IMR-90 (cell line): ENCODE measurements at regions not wholly inside any gene's neighbourhood (a gene's known extent, or its start where the extent isn't known, plus 50 kb on each side); places are given as distances from the start of the nearest gene placed in this dataset.
A peak's percentile ranks its signal among the peaks of the same experiment; 100 is the strongest.
"Not testable (repeated sequence)": the region's sequence is repeated elsewhere in the genome, so short reads cannot be mapped to it uniquely, and the experiment has no call there.

Experiments
- ATAC-seq: fragments of 200-7000 bp; cut with Tn5 transposase; 2 replicates; pipeline ENCODE4 v1.9.1; 2020; ENCODE audit warnings: low read depth, mild to moderate bottlenecking, moderate library complexity
- BruUV-seq: library from RNA; stranded (reverse); fragments of 400-500 nt; replicated peaks from 2 replicates; lab custom pipeline; 2021; lab: Mats Ljungman, UMichigan
- CTCF ChIA-PET: fragments of 300-600 bp; formaldehyde crosslinking; extraction: SDS; loops from one replicate; lab custom pipeline; 2021; ENCODE audit warnings: antibody characterized with exemption; lab: Yijun Ruan, JAX
- POLR2A ChIA-PET: fragments of 300-600 bp; sonication (Branson Sonifier 250); formaldehyde crosslinking; loops from one replicate; lab custom pipeline; 2022; ENCODE audit warnings: antibody characterized with exemption; ENCODE audit not compliant: unreplicated experiment; lab: Charles Lee
- DNase-seq: peaks from one replicate; pipeline ENCODE4 v3.0.0; 2013
- H2AFZ ChIP-seq: replicated peaks from 2 replicates; pipeline ENCODE3; 2013; ENCODE audit warnings: low read length, mild to moderate bottlenecking; ENCODE audit not compliant: poor library complexity
- H2AK5ac ChIP-seq: 2 replicates; pipeline ENCODE4 v1.6.1; 2013; ENCODE audit warnings: low read depth, low read length, inconsistent platforms
- H2AK9ac ChIP-seq: replicated peaks from 2 replicates; pipeline ENCODE3; 2013; ENCODE audit warnings: mild to moderate bottlenecking, low read depth, low read length, moderate library complexity; ENCODE audit not compliant: poor library complexity
- H2BK120ac ChIP-seq: 2 replicates; pipeline ENCODE4 v1.6.1; 2013; ENCODE audit warnings: low read depth, low read length, inconsistent platforms
- H2BK15ac ChIP-seq: 3 replicates; pipeline ENCODE4 v1.6.1; 2013; ENCODE audit warnings: low read depth, low read length, inconsistent platforms
- H2BK20ac ChIP-seq: 2 replicates; pipeline ENCODE4 v1.6.1; 2013; ENCODE audit warnings: low read depth, mild to moderate bottlenecking, inconsistent platforms, low read length, moderate library complexity
- H2BK5ac ChIP-seq: 2 replicates; pipeline ENCODE4 v1.6.1; 2013; ENCODE audit warnings: mild to moderate bottlenecking, low read depth, low read length, inconsistent platforms; ENCODE audit not compliant: poor library complexity, severe bottlenecking
- H3K14ac ChIP-seq: replicated peaks from 2 replicates; pipeline ENCODE4 v1.6.1; 2013; ENCODE audit warnings: low read depth, low read length, inconsistent platforms
- H3K18ac ChIP-seq: 2 replicates; pipeline ENCODE4 v1.6.1; 2013; ENCODE audit warnings: low read depth, low read length, control low read depth
- H3K23ac ChIP-seq: 2 replicates; pipeline ENCODE4 v1.6.1; 2013; ENCODE audit warnings: low read depth, low read length, inconsistent platforms
- H3K27ac ChIP-seq: 2 replicates; pipeline ENCODE4 v1.5.1; 2013; ENCODE audit warnings: mild to moderate bottlenecking, control low read depth, low read length; ENCODE audit not compliant: insufficient read depth
- H3K27me3 ChIP-seq: 2 replicates; pipeline ENCODE4 v1.6.1; 2013; ENCODE audit warnings: low read length; ENCODE audit not compliant: control insufficient read depth, insufficient read depth
- H3K36me3 ChIP-seq: 2 replicates; pipeline ENCODE4 v1.6.1; 2013; ENCODE audit warnings: low read length, mixed read lengths; ENCODE audit not compliant: control insufficient read depth, insufficient read depth
- H3K4ac ChIP-seq: 2 replicates; pipeline ENCODE4 v1.6.1; 2013; ENCODE audit warnings: low read depth, low read length, inconsistent platforms
- H3K4me1 ChIP-seq: 2 replicates; pipeline ENCODE4 v1.6.1; 2013; ENCODE audit warnings: low read length, mixed read lengths; ENCODE audit not compliant: control insufficient read depth, insufficient read depth
- H3K4me2 ChIP-seq: 2 replicates; pipeline ENCODE4 v1.6.1; 2013; ENCODE audit warnings: low read depth, mild to moderate bottlenecking, control low read depth, low read length, moderate library complexity
- H3K4me3 ChIP-seq: 2 replicates; pipeline ENCODE4 v1.5.1; 2013; ENCODE audit warnings: low read depth, mild to moderate bottlenecking, control low read depth, low read length, moderate library complexity; ENCODE audit not compliant: insufficient read depth
- H3K56ac ChIP-seq: 2 replicates; pipeline ENCODE4 v1.6.1; 2013; ENCODE audit warnings: low read length, inconsistent platforms; ENCODE audit not compliant: insufficient read depth; ENCODE audit errors: extremely low read depth
- H3K79me1 ChIP-seq, 2 experiments: 2 replicates each; pipeline ENCODE4 v1.6.1; 2013; ENCODE audit warnings: low read length in 2 of 2, inconsistent platforms in 1 of 2, low read depth in 1 of 2
- H3K9ac ChIP-seq: 2 replicates; pipeline ENCODE4 v1.6.1; 2013; ENCODE audit warnings: low read depth, low read length, control low read depth
- H3K9me1 ChIP-seq: 2 replicates; pipeline ENCODE4 v1.6.1; 2013; ENCODE audit warnings: low read length, inconsistent platforms; ENCODE audit not compliant: insufficient read depth
- H3K9me3 ChIP-seq: 2 replicates; pipeline ENCODE4 v1.6.1; 2013; ENCODE audit warnings: low read length; ENCODE audit not compliant: control insufficient read depth, insufficient read depth
- H4K20me1 ChIP-seq: 2 replicates; pipeline ENCODE4 v1.6.1; 2013; ENCODE audit warnings: low read length, inconsistent platforms; ENCODE audit not compliant: insufficient read depth
- H4K5ac ChIP-seq: 2 replicates; pipeline ENCODE4 v1.6.1; 2013; ENCODE audit warnings: mild to moderate bottlenecking, low read depth, low read length, control low read depth
- H4K8ac ChIP-seq, 2 experiments: 2 replicates each; pipeline ENCODE4 v1.6.1; 2013; ENCODE audit warnings: low read depth in 2 of 2, low read length in 2 of 2, control low read depth in 1 of 2, inconsistent platforms in 1 of 2
- H4K91ac ChIP-seq: 2 replicates; pipeline ENCODE4 v1.6.1; 2013; ENCODE audit warnings: low read depth, low read length, inconsistent platforms; ENCODE audit not compliant: insufficient read depth
- BHLHE40 ChIP-seq: fragments of 150-350 bp; IDR thresholded peaks from 2 replicates; pipeline ENCODE4 v1.6.1; 2016; ENCODE audit warnings: mild to moderate bottlenecking, low read depth, low read length
- CEBPB ChIP-seq: IDR thresholded peaks from 2 replicates; pipeline ENCODE4 v1.6.1; 2012; ENCODE audit warnings: low read depth, low read length, improper control_type of control experiment
- MAFK ChIP-seq: IDR thresholded peaks from 2 replicates; pipeline ENCODE4 v1.6.1; 2012; ENCODE audit warnings: low read depth, low read length, improper control_type of control experiment
- MAZ ChIP-seq: IDR thresholded peaks from 2 replicates; pipeline ENCODE4 v1.6.1; 2012; ENCODE audit warnings: low read depth, mild to moderate bottlenecking, low read length, improper control_type of control experiment, moderate library complexity, borderline replicate concordance
- NFE2L2 ChIP-seq: fragments of 150-350 bp; IDR thresholded peaks from 2 replicates; pipeline ENCODE4 v1.6.1; 2016; ENCODE audit warnings: low read depth, mild to moderate bottlenecking, low read length
- WGBS, 2 experiments: methylation state at CpG; one replicate each; pipeline versions ENCODE4 v1.1.5 to v1.1.7; 2013; ENCODE audit warnings: missing lambda C conversion rate in 2 of 2; ENCODE audit not compliant: insufficient read length in 1 of 2; ENCODE audit errors: extremely low coverage in 2 of 2; 5-methylcytosine and 5-hydroxymethylcytosine counted together
- dilution Hi-C: fragments of 300-500 bp; cut with HindIII; formaldehyde crosslinking; loops from one replicate; pipeline ENCODE4 v1.14.3; 2018; ENCODE audit warnings: low sequenced_read_pairs; ENCODE audit not compliant: unreplicated experiment
- in situ Hi-C: fragments of 300-500 bp; cut with MboI; formaldehyde crosslinking; loops from 3 replicates; pipeline ENCODE4 v1.14.3; 2019; ENCODE audit warnings: low sequenced_read_pairs, inconsistent platforms, mixed read lengths
- intact Hi-C: fragments of 100-400 bp; cut with micrococcal nuclease; formaldehyde crosslinking; loops from 2 replicates; pipeline ENCODE4 v1.10.0; 2022

- H3K36me3 ChIP-seq, POLR2A ChIA-PET, H3K79me1 ChIP-seq, H3K14ac ChIP-seq, H3K4me2 ChIP-seq, H3K9me1 ChIP-seq, H2BK20ac ChIP-seq, H3K4me3 ChIP-seq, H4K5ac ChIP-seq, H3K27ac ChIP-seq, H2BK120ac ChIP-seq, H2BK5ac ChIP-seq, H3K27me3 ChIP-seq, H3K4ac ChIP-seq, H3K9ac ChIP-seq, H2AK9ac ChIP-seq, H4K91ac ChIP-seq, H4K20me1 ChIP-seq, H3K18ac ChIP-seq, in situ Hi-C loops, H4K8ac ChIP-seq, dilution Hi-C loops, BruUV-seq, ATAC-seq, intact Hi-C loops, H2BK15ac ChIP-seq, H3K23ac ChIP-seq, H3K56ac ChIP-seq, H3K9me3 ChIP-seq: not testable (repeated sequence)
- Histone ChIP-seq H2AK5ac (peak overlapping the region; percentile 36), H3K4me1 (peaks cover 10% of the 10 kb centered on the region), H2AFZ (peak overlapping the region; percentile 67)
- CTCF ChIA-PET, result interaction anchor here (0.6 kb wide), 2 partner anchors 134 to 1163 kb away, joined by 3 to 7 read pairs; no protein-coding TSS in a partner anchor
- TF ChIP-seq MAFK, result peak; percentile 20; the same call in 1 of the 2 replicates
- TF ChIP-seq NFE2L2, result peak; percentile 25; the same call in 1 of the 2 replicates
- peak; percentile 95 for TF ChIP-seq CEBPB
- TF ChIP-seq MAZ, result 0 out of 2 replicates have a peak, but pooled peaks have one; percentile 31
- peak; percentile 51 for TF ChIP-seq BHLHE40
- WGBS, 2 experiments, result 55% methylated on average over 14 of the region's 14 CpGs; no CpG with 5 or more reads in 1 of the 2 experiments
- DNase-seq, result peak; percentile 74
These were observed 74.1 kb upstream of the METTL9 start for GRCh38 chr16:21525029-21525895.

DNA sequence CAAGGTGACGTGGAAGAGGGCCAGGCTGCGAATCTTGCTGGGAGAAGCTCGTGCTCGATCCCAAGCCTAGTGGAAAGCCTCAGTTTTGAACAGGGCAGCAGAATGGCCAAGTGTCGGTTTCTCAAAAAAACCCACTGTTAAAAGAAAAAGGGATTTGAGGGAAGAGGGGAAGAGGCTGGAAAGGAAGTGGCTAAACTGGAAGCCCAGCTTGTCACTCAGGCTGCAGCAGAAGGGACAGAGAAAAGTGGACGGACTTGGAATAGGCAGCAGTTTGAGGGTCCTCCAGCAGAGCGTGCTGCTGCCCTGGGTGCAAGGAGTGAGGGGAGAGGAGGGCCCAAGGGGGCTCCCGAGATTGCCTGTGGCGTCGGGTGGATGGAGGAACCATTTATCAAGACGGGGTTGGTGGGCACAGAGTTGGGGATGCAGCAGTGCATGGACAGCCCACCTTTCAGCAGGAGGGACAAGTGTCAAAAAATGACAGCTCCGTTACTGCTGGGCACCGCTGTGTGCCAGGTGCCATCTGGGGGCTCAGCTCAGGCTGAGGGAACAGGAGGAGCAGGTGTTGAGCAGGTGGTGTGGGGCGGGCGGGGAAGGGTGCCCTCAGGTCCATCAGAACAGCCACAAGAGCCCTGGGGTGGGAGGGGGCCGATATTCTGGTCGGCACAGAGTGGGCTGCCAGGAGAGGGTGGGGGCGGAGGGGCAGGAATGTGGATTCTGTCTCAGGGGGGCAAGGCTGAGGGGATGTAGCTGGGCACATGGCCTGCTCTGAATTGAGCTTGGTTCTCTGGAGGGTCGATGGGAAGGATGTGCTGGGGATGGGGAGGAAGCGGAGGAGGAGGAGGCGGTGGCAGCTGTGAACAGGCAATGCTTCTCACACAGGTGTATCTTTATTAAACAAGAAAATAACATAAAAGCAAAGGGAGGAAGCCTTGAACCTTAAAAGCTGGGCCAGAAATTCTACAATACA is 73.1 kb upstream of the METTL9 start:
- CTCF ChIA-PET, result interaction anchor here (0.6 kb wide), 1 partner anchor 133 kb away, joined by 7 read pairs; no protein-coding TSS in a partner anchor
- H2BK15ac ChIP-seq, BruUV-seq, H2BK120ac ChIP-seq, H3K18ac ChIP-seq, H4K8ac ChIP-seq, H2AK9ac ChIP-seq, H2BK5ac ChIP-seq, H2AFZ ChIP-seq, DNase-seq, H4K5ac ChIP-seq, H3K56ac ChIP-seq, H3K36me3 ChIP-seq, H3K27ac ChIP-seq, H3K79me1 ChIP-seq, POLR2A ChIA-PET, H3K27me3 ChIP-seq, H3K9me1 ChIP-seq, ATAC-seq, H3K9ac ChIP-seq, H3K14ac ChIP-seq, H2BK20ac ChIP-seq, H3K4me3 ChIP-seq, H4K20me1 ChIP-seq, H3K4me2 ChIP-seq, H4K91ac ChIP-seq, H3K23ac ChIP-seq, dilution Hi-C loops, intact Hi-C loops, H3K9me3 ChIP-seq, H3K4ac ChIP-seq, H2AK5ac ChIP-seq, in situ Hi-C loops, H3K4me1 ChIP-seq: not testable (repeated sequence)
- WGBS, 2 experiments, result 72% methylated on average over 14 of the region's 21 CpGs; no CpG with 5 or more reads in 1 of the 2 experiments
